Stimulated activated CD4-positive, alpha-beta T cell treated with anti-CD3 and anti-CD28 coated beads, Interleukin-4, amount 100 ng/mL, for 48 hours (primary cell): ENCODE measurements at regions not wholly inside any gene's neighbourhood (a gene's known extent, or its start where the extent isn't known, plus 50 kb on each side); places are given as distances from the start of the nearest gene placed in this dataset.
"Not testable (repeated sequence)": the region's sequence is repeated elsewhere in the genome, so short reads cannot be mapped to it uniquely, and the experiment has no call there.

Experiments
- DNase-seq, 2 donors: peaks; one replicate each; pipeline ENCODE4 v3.0.0-alpha.2; 2020; ENCODE audit warnings: low read depth in 2 of 2

DNA sequence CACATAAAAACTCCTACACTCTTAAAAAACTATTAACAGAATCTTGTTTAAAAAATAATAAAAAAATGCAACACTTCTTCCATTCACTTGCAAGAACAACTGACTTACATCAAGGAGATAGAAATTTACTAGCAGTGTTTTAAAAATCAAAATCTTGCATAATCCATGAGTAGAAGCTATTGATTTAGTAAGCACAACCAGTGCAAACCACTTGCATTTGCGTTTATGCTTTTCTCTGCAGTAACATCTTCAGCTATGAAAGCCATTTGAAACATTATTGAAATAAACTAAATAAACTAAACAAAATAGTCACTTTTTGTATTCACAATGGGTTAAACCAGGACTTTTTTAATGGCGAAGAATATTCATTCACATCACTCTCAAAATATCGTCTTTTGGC, 389.2 kb upstream of the EMCN start:
- DNase-seq: no peak

DNA sequence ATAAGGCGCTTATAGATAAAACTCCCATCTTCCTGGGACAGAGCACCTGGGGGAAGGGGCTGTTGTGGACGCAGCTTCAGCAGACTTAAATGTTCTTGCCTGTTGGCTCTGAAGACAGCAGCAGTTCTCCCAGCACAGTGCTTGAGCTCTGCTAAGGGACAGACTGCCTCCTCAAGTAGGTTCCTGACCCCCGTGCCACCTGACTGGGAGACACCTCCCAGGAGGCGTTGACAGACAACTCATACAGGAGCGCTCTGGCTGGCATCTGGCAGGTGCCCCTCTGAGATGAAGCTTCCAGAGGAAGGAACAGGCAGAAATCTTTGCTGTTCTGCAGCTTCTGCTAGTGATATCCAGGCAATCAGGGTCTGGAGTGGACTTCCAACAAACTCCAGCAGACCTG, 383.1 kb upstream of the EMCN start:
- DNase-seq: not testable (repeated sequence)

DNA sequence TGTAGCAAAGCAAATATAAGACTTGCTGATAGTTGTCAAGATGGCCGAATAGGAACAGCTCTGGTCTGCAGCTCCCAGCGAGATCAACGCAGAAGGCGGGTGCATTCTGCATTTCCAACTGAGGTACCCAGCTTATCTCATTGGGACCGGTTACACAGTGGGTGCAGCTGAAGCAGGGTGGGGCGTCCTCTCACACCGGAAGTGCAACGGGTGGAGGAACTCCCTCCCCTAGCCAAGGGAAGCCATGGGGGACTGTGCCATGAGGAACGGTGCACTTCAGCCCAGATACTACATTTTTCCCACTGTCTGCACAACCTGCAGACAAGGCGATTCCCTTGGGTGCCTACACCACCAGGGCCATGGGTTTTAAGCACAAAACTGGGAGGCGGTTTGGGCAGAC, 382.3 kb upstream of the EMCN start:
- no peak for DNase-seq

DNA sequence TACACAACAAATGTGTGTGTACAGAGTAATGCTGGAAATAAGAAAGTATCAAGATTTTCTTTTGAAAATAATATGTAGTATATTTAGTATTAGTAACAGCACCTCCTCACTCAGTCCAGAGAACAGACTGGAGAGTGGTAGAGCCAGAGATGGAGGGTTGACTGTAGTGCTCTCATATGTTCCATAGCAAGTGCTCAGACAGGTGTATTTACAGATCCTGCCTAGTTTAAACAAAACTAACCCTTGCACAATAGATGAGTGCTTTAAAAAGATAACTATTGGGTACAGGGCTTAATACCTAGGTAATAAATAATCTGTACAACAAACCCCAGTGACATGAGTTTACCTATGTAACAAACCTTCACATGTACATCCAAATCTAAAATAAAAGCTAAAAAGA, 381.0 kb upstream of the EMCN start:
- no peak for DNase-seq

DNA sequence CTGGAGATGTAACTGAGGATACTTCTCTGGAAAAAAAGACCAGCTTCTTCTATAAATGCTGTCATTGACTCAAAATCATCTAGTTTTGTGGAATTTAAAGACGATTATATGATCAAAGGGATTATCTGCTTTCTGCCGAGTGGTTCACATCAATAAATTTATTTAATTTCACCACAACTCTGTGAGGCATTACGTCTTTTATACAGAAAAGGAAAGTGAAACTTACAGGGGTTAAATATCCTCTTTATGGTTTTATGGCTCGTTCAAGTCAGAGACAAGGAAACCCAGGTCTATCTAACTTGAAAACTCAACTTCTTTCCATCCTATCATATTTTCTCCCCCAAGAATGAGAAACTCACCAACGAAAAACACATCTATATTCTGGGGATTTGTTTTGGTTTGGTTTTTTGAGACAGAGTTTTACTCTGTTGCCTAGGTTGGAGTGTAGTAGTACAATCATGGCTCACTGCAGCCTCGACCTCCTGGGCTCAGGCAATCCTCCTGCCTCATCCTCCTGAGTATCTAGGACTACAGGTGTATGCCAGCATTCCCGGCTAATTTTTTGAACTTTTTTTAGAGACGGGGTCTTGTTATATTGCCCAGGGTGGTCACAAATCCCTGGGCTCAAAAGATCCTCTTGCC, 377.9 kb upstream of the EMCN start:
- no peak for DNase-seq

DNA sequence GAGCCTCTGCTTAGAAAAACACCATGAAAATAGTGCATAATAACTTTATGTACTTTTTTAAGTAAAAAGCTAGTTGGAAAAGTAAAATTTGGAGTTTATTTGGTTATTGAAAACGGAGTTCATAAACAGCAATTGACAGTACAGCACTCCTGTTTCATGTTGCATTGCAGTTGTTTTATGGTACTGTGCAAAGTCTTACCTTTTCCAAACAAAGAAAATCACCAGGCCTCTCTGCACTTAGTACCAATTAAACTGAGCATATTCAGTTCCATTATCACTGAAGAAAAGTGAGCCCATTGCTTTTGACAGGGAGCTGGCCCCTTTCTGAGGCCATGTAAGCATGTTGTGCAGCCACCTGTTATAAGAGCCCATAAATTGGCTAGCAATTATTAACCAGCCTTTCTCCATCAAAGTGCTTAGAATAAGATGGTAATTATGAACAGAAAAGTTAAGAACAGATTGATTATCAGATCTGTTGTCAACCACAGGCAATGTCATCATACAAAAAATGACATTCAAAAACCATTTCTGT, 376.6 kb upstream of the EMCN start:
- no peak for DNase-seq

DNA sequence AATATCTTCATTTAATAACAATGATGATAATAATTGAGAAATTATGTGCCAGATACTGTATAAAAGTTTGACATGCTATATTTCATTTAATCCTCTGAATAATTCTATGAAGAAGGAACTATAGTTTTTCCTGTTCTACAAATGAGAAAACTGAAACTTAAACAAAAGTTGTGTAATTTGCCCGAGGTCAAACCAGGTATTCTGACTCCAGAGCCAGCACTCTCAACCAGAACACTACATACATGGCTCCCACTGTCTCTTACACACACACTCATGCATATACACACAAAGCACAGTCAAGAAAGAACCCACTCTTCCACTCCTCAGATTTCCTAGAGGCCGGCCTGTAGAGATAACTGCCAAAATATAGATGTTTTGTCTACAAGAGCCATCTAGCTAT, 374.0 kb upstream of the EMCN start:
- no peak for DNase-seq

DNA sequence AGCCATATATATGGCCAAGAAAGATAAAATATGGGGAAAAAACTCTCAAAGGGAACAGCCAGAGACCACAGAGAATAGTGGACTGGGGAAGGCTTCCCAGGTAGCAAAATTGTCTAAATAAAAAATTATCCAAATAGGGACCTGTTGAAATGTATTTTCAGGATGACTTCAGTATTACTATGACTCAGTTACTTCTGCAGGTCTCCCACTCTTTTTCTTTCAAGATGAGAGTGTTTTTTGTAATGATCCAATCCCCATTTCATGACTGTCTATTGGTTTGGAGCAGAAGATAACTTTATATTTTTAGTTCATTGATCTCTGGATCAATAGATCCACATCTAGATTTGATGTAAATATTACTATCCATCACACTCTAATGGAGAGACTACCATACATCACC, 372.1 kb upstream of the EMCN start:
- no peak for DNase-seq

DNA sequence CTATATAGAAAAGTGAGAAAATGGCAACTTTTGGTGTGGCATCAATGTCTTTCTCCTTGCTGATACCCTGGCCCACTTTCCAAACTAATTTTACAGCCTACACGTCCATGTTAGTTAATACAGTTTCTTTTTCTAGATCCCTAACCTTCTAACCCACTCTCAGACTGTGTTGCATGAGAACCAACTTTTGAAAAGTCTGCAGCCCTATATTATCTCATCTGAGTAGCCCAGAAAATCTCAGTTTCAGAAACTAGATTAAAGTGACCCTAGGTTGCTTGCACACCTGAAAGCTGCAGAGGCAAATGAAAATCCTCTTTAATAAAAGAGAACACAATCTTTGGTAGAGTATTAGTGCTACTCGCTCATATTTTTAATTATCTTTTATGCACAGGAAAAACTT, 371.6 kb upstream of the EMCN start:
- DNase-seq: no peak

DNA sequence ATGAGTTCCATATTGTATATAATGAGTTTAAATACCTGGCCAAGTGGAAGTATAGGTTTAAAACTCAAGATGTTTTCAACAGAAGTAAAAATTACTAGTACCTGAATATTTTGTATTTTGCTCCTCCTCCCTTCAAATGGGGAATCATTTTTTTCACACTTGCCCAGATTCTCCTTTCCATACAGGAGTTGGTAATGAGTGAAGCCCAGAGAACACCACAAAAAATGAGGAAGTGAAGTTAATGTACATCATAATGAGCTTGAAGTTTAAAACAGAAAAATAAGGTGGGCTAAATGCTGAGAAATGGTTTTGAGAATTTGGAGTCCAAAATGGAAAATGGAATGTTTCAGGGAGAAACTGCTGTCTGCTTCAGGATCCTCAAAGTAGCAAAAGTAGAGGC, 364.8 kb upstream of the EMCN start:
- no peak for DNase-seq

DNA sequence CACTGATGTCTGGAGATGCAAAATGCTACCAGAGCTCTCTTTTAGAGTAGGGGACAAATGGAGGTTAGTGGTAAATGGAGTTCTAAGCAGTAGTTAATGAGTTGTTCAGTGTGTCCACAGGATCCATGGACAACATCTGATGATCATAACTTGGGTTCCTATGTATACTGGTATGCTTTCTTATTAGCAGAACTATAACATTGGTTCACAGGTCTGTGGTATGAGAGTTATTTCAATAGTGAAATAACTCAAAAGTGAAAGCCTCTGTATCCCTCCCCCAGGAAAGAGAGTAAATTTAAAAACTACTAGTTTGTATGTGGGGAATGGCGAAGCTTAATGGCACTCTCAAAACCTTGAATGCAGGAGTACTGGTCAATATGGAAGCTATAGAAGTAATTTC, 363.5 kb upstream of the EMCN start:
- no peak for DNase-seq

DNA sequence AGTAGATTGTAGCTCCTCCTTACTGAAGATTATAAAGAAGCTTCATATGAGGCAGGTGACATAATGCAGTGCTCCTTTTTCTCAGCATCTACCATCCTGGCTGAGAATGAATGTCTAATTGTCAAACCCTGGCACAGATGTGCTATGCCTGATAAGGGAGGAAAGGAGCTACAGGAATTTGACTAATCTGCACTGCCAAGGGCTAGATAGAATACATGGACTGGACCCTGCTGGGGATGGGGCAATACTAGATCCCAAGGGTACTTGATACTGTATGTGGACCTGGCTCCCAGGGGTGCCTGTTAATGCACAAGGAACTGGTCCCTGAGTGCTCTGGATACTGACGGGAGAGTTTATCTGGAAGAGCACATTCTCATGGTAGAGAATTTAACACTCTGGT, 362.2 kb upstream of the EMCN start:
- no peak for DNase-seq

DNA sequence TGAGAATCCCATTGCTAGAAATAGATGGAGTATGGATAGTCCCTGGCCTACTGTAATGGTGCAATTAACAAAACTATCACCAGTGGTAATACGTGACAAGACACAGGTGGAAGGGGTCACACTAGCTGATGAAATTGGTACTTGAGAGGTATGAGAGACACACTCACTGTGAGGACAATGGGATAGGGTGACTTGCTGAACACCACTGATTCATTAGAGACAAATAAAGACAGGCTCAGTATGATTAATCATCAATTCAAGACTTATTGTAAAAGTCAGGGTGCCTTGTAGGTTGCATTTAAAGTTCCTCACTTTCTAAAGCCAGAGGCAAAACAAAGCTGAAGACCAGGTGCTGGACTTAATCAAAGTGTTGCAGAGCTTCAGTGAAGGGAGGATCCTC, 361.6 kb upstream of the EMCN start:
- no peak for DNase-seq

DNA sequence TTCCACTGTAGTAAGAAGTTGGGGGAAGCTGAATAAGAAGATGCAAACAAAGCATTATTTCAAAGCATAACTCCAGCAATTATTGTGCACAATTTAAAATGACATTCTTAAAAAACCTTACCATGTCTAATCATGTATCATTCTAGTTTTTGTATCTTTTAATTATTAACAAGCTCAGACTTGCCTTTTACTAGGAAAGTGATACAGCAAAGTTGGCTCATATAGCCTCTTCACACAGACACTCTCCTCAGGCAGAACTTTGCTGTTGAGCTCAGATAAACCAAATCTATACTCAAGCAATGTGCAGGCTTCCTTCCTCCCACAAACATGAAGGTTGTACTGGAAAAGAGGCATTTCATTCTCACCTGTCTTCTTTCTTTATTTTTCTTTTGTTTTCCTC, 358.7 kb upstream of the EMCN start:
- DNase-seq: no peak

DNA sequence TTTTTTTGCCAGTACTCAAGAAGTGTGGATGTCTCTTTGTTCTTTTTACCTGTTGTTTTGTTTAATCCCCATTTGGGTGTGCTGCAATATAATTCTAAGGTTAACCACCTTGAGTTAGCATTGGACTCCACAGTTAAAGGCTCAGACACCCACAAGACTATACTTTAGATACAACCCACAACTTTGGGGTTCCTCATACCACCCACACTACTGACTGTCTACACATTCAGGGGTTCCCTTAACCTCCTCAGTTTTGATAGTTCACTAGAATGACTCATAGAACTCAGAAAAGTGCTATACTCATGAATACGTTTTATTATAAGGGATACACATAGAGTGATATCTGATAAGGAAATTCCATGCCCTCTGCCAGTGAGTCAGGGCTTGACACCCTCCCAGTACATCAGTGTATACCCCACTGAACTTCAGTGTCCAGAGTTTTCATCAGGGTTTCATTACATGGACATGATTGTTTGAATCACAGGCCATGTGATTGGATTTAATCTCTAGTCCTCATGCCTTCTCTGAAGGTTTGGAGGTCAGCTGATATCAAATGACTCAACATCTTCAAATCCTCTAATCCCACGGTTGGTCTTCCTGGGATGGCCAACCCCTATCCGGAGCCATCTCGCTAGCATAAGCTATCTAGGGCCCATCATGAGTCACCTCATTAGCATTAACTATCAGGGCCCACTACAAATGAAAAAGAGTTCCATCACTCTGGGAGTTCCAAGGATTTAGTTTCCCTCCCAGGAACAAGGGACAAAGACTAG, 357.7 kb upstream of the EMCN start:
- DNase-seq: no peak

DNA sequence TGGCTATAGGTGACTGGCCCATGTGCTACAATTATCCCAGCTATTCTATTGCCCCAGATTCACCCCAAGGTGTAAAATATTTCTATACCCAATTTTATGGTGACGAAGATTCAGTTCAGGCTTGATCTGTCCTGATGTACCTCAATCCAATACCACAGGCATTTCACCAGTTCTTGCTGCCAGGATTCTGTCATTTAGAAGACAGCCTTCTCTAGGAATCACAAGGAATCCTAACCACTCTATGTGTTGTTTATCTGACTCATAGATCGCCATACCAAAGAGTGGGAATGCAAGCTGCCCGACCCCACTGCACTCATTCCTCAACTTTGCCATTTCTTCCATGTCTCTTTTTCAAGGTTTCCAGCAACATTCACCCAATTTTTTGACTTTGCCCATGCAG, 355.0 kb upstream of the EMCN start:
- no peak for DNase-seq

DNA sequence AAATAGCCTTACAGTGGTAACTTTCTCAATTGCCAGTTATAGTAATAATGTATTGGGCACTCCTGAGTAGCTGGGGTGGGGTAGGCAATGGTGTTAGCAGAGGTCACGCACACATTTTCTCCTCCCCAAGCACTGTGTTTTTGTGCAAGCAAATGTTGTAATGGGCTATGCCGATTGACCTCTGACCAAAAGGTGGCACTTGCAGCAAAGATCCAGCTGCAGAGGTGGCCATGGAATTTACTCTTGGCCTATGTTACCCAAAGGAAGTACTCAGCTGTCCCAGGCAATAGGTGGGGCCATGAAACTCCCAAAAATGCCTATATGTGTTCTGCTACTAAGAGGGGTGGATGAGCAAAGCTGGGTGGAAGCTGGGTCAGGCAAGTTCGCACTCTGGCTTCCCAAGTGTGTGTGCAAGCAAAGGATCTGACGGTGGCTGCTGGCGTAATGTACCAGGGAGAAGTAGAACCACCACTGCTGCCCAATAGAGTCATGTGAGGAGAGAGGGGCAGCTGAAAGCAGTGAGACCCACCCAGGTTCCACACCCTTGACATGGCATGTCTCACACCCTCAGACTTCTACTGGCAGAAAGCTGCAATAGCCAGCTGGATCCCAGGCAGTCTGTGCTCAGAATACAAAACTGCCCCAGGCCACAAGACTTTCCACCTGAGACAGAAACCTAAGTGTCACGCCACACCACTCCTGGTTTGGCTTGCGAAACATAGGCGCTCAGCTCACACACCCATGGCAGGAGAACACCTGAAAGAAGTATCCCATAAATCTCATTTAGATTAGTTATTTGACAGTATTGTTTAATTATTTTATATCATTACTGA, 353.3 kb upstream of the EMCN start:
- DNase-seq: no peak

DNA sequence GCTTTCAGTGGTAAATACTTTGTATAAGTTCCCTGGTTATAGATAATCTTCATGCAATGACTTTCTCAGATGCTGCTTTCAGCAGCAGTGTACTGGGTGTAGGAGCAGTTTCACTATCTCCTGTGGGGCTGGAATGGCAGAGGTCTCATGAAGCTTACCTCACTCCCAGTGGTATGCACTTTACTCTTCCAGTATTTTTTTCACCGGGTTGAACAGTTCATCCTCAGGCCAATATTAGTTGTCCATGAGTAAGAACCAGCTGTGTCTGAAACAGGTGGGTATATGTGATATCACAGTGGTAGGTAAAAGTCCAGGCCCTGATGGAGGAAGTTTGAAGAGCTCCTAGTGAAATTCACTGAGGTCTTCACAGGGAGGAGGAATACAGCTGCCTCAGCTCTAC, 351.5 kb upstream of the EMCN start:
- no peak for DNase-seq

DNA sequence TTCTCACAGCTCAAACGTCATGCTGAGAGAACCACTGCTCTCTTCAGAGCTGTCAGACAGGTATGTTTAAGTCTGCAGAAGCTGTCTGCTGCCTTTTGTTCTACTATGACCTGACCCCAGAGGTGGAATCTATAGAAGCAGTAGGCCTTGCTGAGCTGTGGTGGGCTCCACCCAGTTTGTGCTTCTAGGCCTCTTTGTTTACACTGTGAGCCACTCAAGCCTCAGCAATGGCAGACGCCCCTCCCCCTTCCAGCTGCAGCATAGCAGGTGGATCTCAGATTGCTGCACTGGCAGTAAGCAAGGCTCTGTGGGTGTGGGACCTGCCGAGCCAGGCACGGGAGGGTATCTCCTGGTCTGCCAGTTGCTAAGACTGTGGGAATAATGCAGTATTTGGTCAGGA, 350.5 kb upstream of the EMCN start:
- DNase-seq: not testable (repeated sequence)

DNA sequence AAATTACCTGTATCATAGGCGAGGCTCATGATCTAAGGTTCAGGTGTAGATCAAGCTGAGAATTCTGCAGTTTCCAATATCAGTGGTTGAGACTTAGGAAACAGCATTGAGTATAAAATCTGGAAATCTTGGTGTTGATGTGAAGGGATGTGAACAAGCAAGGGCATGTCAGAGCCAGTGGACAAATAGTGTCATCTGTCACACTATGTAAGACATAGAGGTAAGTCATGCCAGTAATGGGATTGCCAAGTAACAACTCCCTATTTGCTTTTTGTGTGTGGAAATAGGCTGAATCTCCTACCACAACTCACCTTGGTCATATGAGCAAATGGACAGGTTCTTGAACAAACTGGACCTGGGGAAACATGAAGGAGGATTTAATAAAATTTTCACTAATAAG, 334.5 kb upstream of the EMCN start:
- DNase-seq: no peak

DNA sequence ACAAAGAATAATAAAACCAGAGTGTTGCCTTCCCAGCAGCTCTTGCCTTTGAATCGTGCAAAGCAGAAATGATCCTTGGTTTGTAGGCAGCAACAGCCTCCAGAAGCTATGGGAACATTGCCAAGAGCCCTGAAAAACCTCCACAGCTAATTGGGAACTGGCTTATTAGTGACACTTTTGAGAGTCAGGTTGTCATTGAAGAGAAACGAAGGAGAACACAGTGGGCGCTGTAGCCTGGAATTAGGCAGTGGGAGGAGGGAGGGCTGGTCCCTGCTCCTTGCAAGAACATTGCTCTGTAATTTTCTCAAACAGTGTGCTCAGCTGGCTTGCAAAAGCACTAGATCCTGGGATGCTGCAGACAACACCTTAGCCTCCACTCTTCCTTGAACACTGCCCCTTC, 331.5 kb upstream of the EMCN start:
- no peak for DNase-seq

DNA sequence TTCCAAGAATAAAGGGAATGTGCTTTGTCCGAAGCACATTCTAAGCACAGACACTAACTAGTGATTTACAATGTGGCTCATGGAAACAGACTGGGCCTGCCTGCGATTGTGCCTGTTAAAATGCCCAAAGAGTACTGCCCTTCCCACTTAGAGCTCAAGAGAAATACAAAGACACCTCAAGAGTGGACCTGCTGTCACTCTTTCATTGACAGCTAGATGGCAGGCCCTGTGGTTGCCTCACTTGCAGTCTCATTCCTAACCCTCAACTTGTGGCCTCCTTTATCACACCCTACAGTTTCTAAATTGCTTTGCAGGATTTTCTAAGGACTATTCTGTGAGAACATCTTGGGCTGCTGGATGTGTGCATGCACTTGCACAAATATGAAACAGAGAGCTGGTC, 331.0 kb upstream of the EMCN start:
- no peak for DNase-seq

DNA sequence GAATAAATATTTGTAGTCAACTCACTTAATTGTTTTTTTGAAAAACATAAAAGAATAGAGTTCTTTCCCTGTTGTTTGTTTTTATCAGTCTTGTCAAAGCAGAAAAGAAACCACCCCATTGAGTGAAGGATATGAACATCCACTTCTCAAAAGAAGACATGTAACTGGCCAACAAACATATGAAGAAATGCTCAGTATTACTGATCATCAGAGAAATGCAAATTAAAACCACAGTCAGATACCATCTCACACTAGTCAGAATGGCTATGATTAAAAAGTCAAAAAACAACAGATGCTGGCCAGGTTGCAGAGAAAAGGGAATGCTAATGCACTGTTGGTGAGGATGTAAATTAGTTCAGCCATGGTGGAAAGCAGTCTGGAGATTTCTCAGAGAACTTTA, 326.1 kb upstream of the EMCN start:
- DNase-seq: no peak
